ENCODE measurements at regions not wholly inside any gene's neighbourhood (a gene's known extent, or its start where the extent isn't known, plus 50 kb on each side); places are given as distances from the start of the nearest gene placed in this dataset.
"Not testable (repeated sequence)": the region's sequence is repeated elsewhere in the genome, so short reads cannot be mapped to it uniquely, and the experiment has no call there.

DNA sequence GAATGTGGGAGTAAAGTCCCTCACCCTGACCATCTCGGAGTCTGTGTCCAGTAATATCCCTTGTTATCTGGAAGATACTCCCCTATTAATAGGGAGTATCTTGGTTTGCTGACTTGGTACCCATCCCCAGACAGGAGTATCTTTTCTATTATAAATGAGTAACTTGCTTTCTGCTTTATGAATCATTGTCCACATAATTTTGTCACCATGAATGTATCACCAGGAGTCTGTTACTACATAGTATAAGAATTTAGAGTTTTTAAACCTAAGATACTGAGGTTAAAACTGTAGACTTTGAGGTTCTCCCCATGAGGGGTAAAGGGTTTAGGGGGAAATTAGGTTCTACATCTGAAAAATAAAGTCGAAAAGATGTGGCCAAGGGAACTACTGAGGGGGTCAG lies 175.6 kb downstream of the FCRL5 start:
- no peaks in the 10 kb centered on the region for H3K79me2 ChIP-seq (ENCODE audit: control insufficient read depth, insufficient read depth, low read length, poor library complexity)
- H4K12ac ChIP-seq (ENCODE audit: low read depth, low read length), result no peak overlapping the region
- no peaks in the 10 kb centered on the region for H3K36me3 ChIP-seq (ENCODE audit: control insufficient read depth in 1 of 2, insufficient read depth in 2 of 2, low read length in 2 of 2)
- no CpG with 5 or more reads among the region's 2 CpGs for WGBS (ENCODE audit: extremely low coverage, insufficient coverage, insufficient read length)
- peaks cover 2% of the 10 kb centered on the region for H3K9me3 ChIP-seq (ENCODE audit: insufficient read depth, low read depth, low read length)
- H3K14ac ChIP-seq (ENCODE audit: low read length), result no peak overlapping the region
- H2AK5ac ChIP-seq (ENCODE audit: low read length), result no peak overlapping the region
- no peak overlapping the region for H2AFZ ChIP-seq (ENCODE audit: insufficient read depth, low read length, poor library complexity)
- H2BK5ac ChIP-seq (ENCODE audit: low read depth, low read length, poor library complexity), result no peak overlapping the region
- DNase-seq, result no peak
- no peak overlapping the region for H3K27ac ChIP-seq (ENCODE audit: low read depth, low read length)
- no peak overlapping the region for H3K4ac ChIP-seq (ENCODE audit: low read depth, low read length)
- no peaks in the 10 kb centered on the region for H3K27me3 ChIP-seq (ENCODE audit: insufficient read depth, low read length)
- H3K4me1 ChIP-seq (ENCODE audit: control insufficient read depth in 1 of 2, insufficient read depth in 2 of 2, low read length in 2 of 2), result peaks cover 0 to 3% of the 10 kb centered on the region in 2 experiments
- H3K4me2 ChIP-seq (ENCODE audit: low read length), result no peak overlapping the region
- no peak overlapping the region for H2BK12ac ChIP-seq (ENCODE audit: low read length)
- no peak overlapping the region for H4K91ac ChIP-seq (ENCODE audit: low read depth, low read length)
- no peak overlapping the region for H3K23ac ChIP-seq (ENCODE audit: low read length)
- H3K79me1 ChIP-seq (ENCODE audit: low read length), result no peaks in the 10 kb centered on the region
- no peak overlapping the region for H2BK120ac ChIP-seq (ENCODE audit: insufficient read depth, low read length, poor library complexity)
- H3K4me3 ChIP-seq (ENCODE audit: low read depth, low read length), result no peak overlapping the region
- H3K9ac ChIP-seq (ENCODE audit: low read length), result no peak overlapping the region
- H3K18ac ChIP-seq (ENCODE audit: low read length), result no peak overlapping the region
- no peak overlapping the region for H4K8ac ChIP-seq (ENCODE audit: low read depth, low read length)

DNA sequence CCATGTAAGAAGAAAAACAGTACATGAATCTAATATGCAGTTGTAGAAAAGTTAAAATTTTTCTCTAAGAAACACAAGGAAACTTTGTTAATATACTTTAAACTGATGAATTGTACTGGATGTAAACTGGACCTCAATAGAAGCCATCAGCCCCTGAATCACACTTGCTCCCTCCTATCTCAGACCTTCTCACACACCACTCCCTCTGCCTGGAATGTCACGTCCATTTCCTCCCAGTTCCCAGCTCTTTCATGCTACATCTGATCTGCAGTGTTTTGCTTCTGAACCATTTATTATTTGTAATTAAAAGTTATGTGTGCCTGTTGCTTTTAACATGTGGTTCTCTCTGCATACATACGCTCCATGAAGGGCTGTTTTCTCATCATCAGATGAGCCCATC lies 180.0 kb downstream of the FCRL5 start:
- H2AFZ ChIP-seq (ENCODE audit: insufficient read depth, low read length, poor library complexity); H3K27me3 ChIP-seq (ENCODE audit: insufficient read depth, low read length); H3K36me3 ChIP-seq (ENCODE audit: control insufficient read depth in 1 of 2, insufficient read depth in 2 of 2, low read length in 2 of 2); H3K18ac ChIP-seq (ENCODE audit: low read length); H2AK5ac ChIP-seq (ENCODE audit: low read length); H3K4me1 ChIP-seq (ENCODE audit: control insufficient read depth in 1 of 2, insufficient read depth in 2 of 2, low read length in 2 of 2); H3K9me3 ChIP-seq (ENCODE audit: insufficient read depth, low read depth, low read length); H4K12ac ChIP-seq (ENCODE audit: low read depth, low read length); H3K79me1 ChIP-seq (ENCODE audit: low read length); H2BK120ac ChIP-seq (ENCODE audit: insufficient read depth, low read length, poor library complexity); DNase-seq; H4K91ac ChIP-seq (ENCODE audit: low read depth, low read length); H4K8ac ChIP-seq (ENCODE audit: low read depth, low read length); H3K4me2 ChIP-seq (ENCODE audit: low read length); H3K27ac ChIP-seq (ENCODE audit: low read depth, low read length); H3K9ac ChIP-seq (ENCODE audit: low read length); H3K79me2 ChIP-seq (ENCODE audit: control insufficient read depth, insufficient read depth, low read length, poor library complexity); H3K23ac ChIP-seq (ENCODE audit: low read length); H3K14ac ChIP-seq (ENCODE audit: low read length); H2BK12ac ChIP-seq (ENCODE audit: low read length); H3K4ac ChIP-seq (ENCODE audit: low read depth, low read length); H3K4me3 ChIP-seq (ENCODE audit: low read depth, low read length); H2BK5ac ChIP-seq (ENCODE audit: low read depth, low read length, poor library complexity): not testable (repeated sequence)
- no CpG with 5 or more reads among the region's 2 CpGs for WGBS (ENCODE audit: extremely low coverage, insufficient coverage, insufficient read length)

DNA sequence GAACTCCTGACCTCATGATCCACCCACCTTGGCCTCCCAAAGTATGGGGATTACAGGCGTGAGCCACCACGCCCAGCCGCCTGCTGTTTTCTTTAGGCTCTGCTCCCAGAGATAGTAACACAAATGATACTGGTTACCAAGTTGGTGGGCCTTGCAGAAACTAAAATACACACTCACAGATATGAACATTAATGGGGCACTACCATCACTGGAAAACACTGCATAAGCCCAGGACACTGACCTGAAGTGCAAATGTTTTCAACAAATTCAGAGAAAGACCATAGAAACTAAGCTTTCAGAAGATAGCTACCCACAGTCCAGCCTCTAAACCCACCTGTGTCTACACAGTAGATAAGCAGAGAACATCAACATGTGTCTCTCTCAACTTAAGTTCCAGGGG lies 180.5 kb downstream of the FCRL5 start:
- Histone ChIP-seq H3K14ac (ENCODE audit: low read length) (no peak overlapping the region), H2BK120ac (ENCODE audit: insufficient read depth, low read length, poor library complexity) (no peak overlapping the region), H4K12ac (ENCODE audit: low read depth, low read length) (no peak overlapping the region), H3K4me1 (ENCODE audit: control insufficient read depth in 1 of 2, insufficient read depth in 2 of 2, low read length in 2 of 2) (peaks cover 0 to 1% of the 10 kb centered on the region in 2 experiments), H3K4me2 (ENCODE audit: low read length) (no peak overlapping the region), H3K9ac (ENCODE audit: low read length) (no peak overlapping the region), H2AK5ac (ENCODE audit: low read length) (no peak overlapping the region), H2AFZ (ENCODE audit: insufficient read depth, low read length, poor library complexity) (no peak overlapping the region), H2BK5ac (ENCODE audit: low read depth, low read length, poor library complexity) (no peak overlapping the region), H4K91ac (ENCODE audit: low read depth, low read length) (no peak overlapping the region), H4K8ac (ENCODE audit: low read depth, low read length) (no peak overlapping the region), H3K79me1 (ENCODE audit: low read length) (no peaks in the 10 kb centered on the region), H3K18ac (ENCODE audit: low read length) (no peak overlapping the region), H3K4ac (ENCODE audit: low read depth, low read length) (no peak overlapping the region), H3K27me3 (ENCODE audit: insufficient read depth, low read length) (no peaks in the 10 kb centered on the region), H2BK12ac (ENCODE audit: low read length) (no peak overlapping the region), H3K23ac (ENCODE audit: low read length) (no peak overlapping the region), H3K9me3 (ENCODE audit: insufficient read depth, low read depth, low read length) (peaks cover 2% of the 10 kb centered on the region), H3K27ac (ENCODE audit: low read depth, low read length) (no peak overlapping the region), H3K79me2 (ENCODE audit: control insufficient read depth, insufficient read depth, low read length, poor library complexity) (no peaks in the 10 kb centered on the region), H3K36me3 (ENCODE audit: control insufficient read depth in 1 of 2, insufficient read depth in 2 of 2, low read length in 2 of 2) (no peaks in the 10 kb centered on the region), H3K4me3 (ENCODE audit: low read depth, low read length) (no peak overlapping the region)
- no peak for DNase-seq
- WGBS (ENCODE audit: extremely low coverage, insufficient coverage, insufficient read length), result no CpG with 5 or more reads among the region's 3 CpGs

DNA sequence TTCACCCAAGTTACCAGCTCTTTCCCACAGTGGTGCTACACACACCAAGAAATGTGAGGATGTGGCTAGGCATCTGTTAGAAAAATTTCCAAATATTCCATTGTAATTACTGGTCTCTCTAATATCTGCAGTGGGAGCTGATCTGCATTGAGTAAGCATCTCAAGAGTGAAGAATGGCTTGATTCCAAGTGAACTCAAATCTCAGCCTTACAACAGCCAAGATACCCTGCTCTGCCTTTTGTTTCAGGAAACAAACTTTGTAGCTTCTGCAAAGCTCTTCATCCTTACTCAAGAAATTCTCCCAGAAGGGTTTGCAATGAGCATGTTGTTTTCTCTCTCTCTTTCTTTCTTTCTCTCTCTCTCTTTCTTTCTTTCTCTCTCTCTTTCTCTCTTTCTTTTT lies 181.1 kb downstream of the FCRL5 start:
- H3K79me2 ChIP-seq (ENCODE audit: control insufficient read depth, insufficient read depth, low read length, poor library complexity), result no peaks in the 10 kb centered on the region

More for the DNA sequence above, 181.1 kb downstream of the FCRL5 start:
- Histone ChIP-seq H2BK12ac (ENCODE audit: low read length) (no peak overlapping the region), H3K18ac (ENCODE audit: low read length) (no peak overlapping the region), H3K4me3 (ENCODE audit: low read depth, low read length) (no peak overlapping the region), H3K4me2 (ENCODE audit: low read length) (no peak overlapping the region), H2BK5ac (ENCODE audit: low read depth, low read length, poor library complexity) (no peak overlapping the region), H3K27ac (ENCODE audit: low read depth, low read length) (no peak overlapping the region), H3K27me3 (ENCODE audit: insufficient read depth, low read length) (no peaks in the 10 kb centered on the region), H4K12ac (ENCODE audit: low read depth, low read length) (no peak overlapping the region), H3K9ac (ENCODE audit: low read length) (no peak overlapping the region), H3K23ac (ENCODE audit: low read length) (no peak overlapping the region), H2AK5ac (ENCODE audit: low read length) (no peak overlapping the region), H2BK120ac (ENCODE audit: insufficient read depth, low read length, poor library complexity) (no peak overlapping the region), H3K9me3 (ENCODE audit: insufficient read depth, low read depth, low read length) (no peaks in the 10 kb centered on the region), H3K4ac (ENCODE audit: low read depth, low read length) (no peak overlapping the region), H4K91ac (ENCODE audit: low read depth, low read length) (no peak overlapping the region), H3K79me1 (ENCODE audit: low read length) (no peaks in the 10 kb centered on the region), H4K8ac (ENCODE audit: low read depth, low read length) (no peak overlapping the region), H3K36me3 (ENCODE audit: control insufficient read depth in 1 of 2, insufficient read depth in 2 of 2, low read length in 2 of 2) (no peaks in the 10 kb centered on the region), H3K4me1 (ENCODE audit: control insufficient read depth in 1 of 2, insufficient read depth in 2 of 2, low read length in 2 of 2) (peaks cover 0 to 1% of the 10 kb centered on the region in 2 experiments), H2AFZ (ENCODE audit: insufficient read depth, low read length, poor library complexity) (no peak overlapping the region), H3K14ac (ENCODE audit: low read length) (no peak overlapping the region)
- no peak for DNase-seq
